Mesenchymal stem cell (in vitro differentiated cells and primary cell): ENCODE measurements at regions not wholly inside any gene's neighbourhood (a gene's known extent, or its start where the extent isn't known, plus 50 kb on each side); places are given as distances from the start of the nearest gene placed in this dataset.

Experiments used
- DNase-seq: peaks from one replicate; pipeline ENCODE4 v3.0.0-alpha.2; 2013
- H2AFZ ChIP-seq: one replicate; pipeline ENCODE4 v1.6.1; 2013; ENCODE audit warnings: low read depth, mild to moderate bottlenecking, control low read depth, inconsistent platforms, low read length, moderate library complexity
- H2AK5ac ChIP-seq: 2 replicates; pipeline ENCODE4 v1.6.1; 2013; ENCODE audit warnings: low read length, moderate library complexity, mild to moderate bottlenecking, inconsistent platforms; ENCODE audit not compliant: severe bottlenecking
- H2BK120ac ChIP-seq: one replicate; pipeline ENCODE4 v1.6.1; 2013; ENCODE audit warnings: low read depth, mild to moderate bottlenecking, inconsistent platforms, low read length, moderate library complexity
- H2BK12ac ChIP-seq, 2 experiments: one replicate each; pipeline ENCODE4 v1.6.1; 2013; ENCODE audit warnings: inconsistent platforms in 2 of 2, low read length in 2 of 2, mild to moderate bottlenecking in 2 of 2, moderate library complexity in 2 of 2, control low read depth in 1 of 2
- H2BK15ac ChIP-seq: one replicate; pipeline ENCODE4 v1.6.1; 2013; ENCODE audit warnings: mild to moderate bottlenecking, low read depth, inconsistent platforms; ENCODE audit not compliant: poor library complexity, severe bottlenecking
- H2BK5ac ChIP-seq: 2 replicates; pipeline ENCODE4 v1.6.1; 2013; ENCODE audit warnings: low read depth, mild to moderate bottlenecking, low read length, control low read depth, inconsistent platforms; ENCODE audit not compliant: poor library complexity, severe bottlenecking
- H3K14ac ChIP-seq, 2 experiments: one replicate each; pipeline ENCODE4 v1.6.1; 2013; ENCODE audit warnings: inconsistent platforms in 2 of 2, low read length in 2 of 2, control low read depth in 1 of 2, mild to moderate bottlenecking in 1 of 2, moderate library complexity in 1 of 2
- H3K18ac ChIP-seq, 2 experiments: one replicate each; pipeline ENCODE4 v1.6.1; 2013; ENCODE audit warnings: inconsistent platforms in 2 of 2, low read length in 2 of 2, control low read depth in 1 of 2, low read depth in 1 of 2, mild to moderate bottlenecking in 1 of 2
- H3K23ac ChIP-seq, 2 experiments: one replicate each; pipeline ENCODE4 v1.6.1; 2013; ENCODE audit warnings: inconsistent platforms in 2 of 2, low read length in 2 of 2, mild to moderate bottlenecking in 2 of 2, moderate library complexity in 2 of 2, control low read depth in 1 of 2
- H3K27ac ChIP-seq: 2 replicates; pipeline ENCODE4 v1.5.1; 2013; ENCODE audit warnings: mild to moderate bottlenecking, moderate library complexity, low read length, control low read depth, inconsistent platforms; ENCODE audit not compliant: poor library complexity, severe bottlenecking
- H3K27me3 ChIP-seq, 2 experiments: 2 replicates each; pipeline versions ENCODE4 v1.6.1 to v1.7.0; 2013; ENCODE audit warnings: low read length in 2 of 2, mild to moderate bottlenecking in 2 of 2, moderate library complexity in 2 of 2, control low read depth in 1 of 2, inconsistent platforms in 1 of 2; ENCODE audit not compliant: control insufficient read depth in 1 of 2, insufficient read depth in 1 of 2
- H3K36me3 ChIP-seq, 2 experiments: 2 replicates each; pipeline versions ENCODE4 v1.6.1 to v1.7.0; 2013; ENCODE audit warnings: low read length in 2 of 2, control low read depth in 1 of 2, inconsistent platforms in 1 of 2, low read depth in 1 of 2, mild to moderate bottlenecking in 1 of 2; ENCODE audit not compliant: insufficient read depth in 2 of 2, control insufficient read depth in 1 of 2
- H3K4ac ChIP-seq, 2 experiments: one replicate each; pipeline ENCODE4 v1.6.1; 2013; ENCODE audit warnings: inconsistent platforms in 2 of 2, low read length in 2 of 2, mild to moderate bottlenecking in 2 of 2, moderate library complexity in 2 of 2, control low read depth in 1 of 2, low read depth in 1 of 2
- H3K4me1 ChIP-seq: 2 replicates; pipeline ENCODE4 v1.6.1; 2013; ENCODE audit warnings: low read depth, low read length, control low read depth; ENCODE audit not compliant: control insufficient read depth, insufficient read depth
- H3K4me2 ChIP-seq: 2 replicates; pipeline ENCODE4 v1.6.1; 2013; ENCODE audit warnings: low read length, mild to moderate bottlenecking, inconsistent platforms; ENCODE audit not compliant: poor library complexity, severe bottlenecking
- H3K4me3 ChIP-seq, 2 experiments: 2 replicates each; pipeline versions ENCODE4 v1.5.1 to v1.7.0; 2013; ENCODE audit warnings: low read length in 2 of 2, mild to moderate bottlenecking in 2 of 2, control low read depth in 1 of 2, low read depth in 1 of 2; ENCODE audit not compliant: insufficient read depth in 1 of 2
- H3K79me1 ChIP-seq: replicated peaks from 2 replicates; pipeline ENCODE4 v1.6.1; 2013; ENCODE audit warnings: mild to moderate bottlenecking, control low read depth, low read length, inconsistent platforms; ENCODE audit not compliant: poor library complexity, severe bottlenecking
- H3K9ac ChIP-seq: 2 replicates; pipeline ENCODE4 v1.7.0; 2013; ENCODE audit warnings: mild to moderate bottlenecking, low read length, moderate library complexity
- H3K9me3 ChIP-seq: 2 replicates; pipeline ENCODE4 v1.7.0; 2013; ENCODE audit warnings: mild to moderate bottlenecking, low read length; ENCODE audit not compliant: control insufficient read depth
- H4K8ac ChIP-seq: one replicate; pipeline ENCODE4 v1.6.1; 2013; ENCODE audit warnings: inconsistent platforms, mild to moderate bottlenecking, low read length, moderate library complexity
- H4K91ac ChIP-seq: one replicate; pipeline ENCODE4 v1.6.1; 2013; ENCODE audit warnings: mild to moderate bottlenecking, low read length, inconsistent platforms
- WGBS: methylation state at CpG from one replicate; pipeline ENCODE4 v1.1.7; 2013; ENCODE audit warnings: mixed read lengths; 5-methylcytosine and 5-hydroxymethylcytosine counted together

DNA sequence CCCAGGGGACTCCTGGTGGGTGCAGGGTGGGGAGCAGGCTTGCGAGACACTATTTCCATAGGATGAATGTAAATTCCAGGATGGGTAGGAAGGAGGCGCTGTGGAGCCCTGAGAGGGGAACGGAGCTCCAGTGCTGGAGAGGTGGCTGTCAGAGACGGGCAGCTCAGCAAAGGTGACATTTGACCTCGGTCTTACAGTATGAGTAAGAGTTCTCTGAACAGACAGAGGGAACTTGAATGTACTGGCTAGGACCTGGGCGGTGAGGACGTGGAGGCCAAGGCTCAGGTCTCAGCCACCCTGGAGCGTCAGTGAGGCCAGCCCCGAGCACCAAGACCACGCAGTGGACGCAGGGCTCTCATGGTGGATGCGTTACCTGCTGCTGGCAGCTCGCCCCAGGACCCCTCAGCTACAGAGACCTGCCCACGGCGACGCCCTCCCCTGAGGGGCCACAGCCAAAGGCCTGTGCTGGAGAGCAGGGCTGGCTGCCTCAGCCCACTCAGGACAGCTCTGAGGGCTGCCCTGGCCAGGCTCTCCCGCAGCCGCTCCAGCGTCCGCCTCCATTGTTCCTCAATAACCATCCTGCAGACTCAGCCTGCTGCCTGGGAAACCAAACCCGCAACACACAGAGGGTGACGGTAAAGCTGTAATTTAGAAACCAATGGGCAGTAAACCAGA, 65.9 kb upstream of the TNRC6C start:
- no peak overlapping the region for H3K27ac ChIP-seq
- no peak overlapping the region for H4K91ac ChIP-seq
- no peak overlapping the region for H4K8ac ChIP-seq
- H3K23ac ChIP-seq, result no peak overlapping the region
- peaks cover 44 to 53% of the 10 kb centered on the region in 2 experiments for H3K27me3 ChIP-seq
- H2BK15ac ChIP-seq, result no peak overlapping the region
- H3K18ac ChIP-seq, result no peak overlapping the region
- no peak overlapping the region for H2BK120ac ChIP-seq
- H2BK12ac ChIP-seq, result no peak overlapping the region
- no peak overlapping the region for H3K14ac ChIP-seq
- no peak overlapping the region for H2AFZ ChIP-seq
- H2BK5ac ChIP-seq, result no peak overlapping the region
- no peaks in the 10 kb centered on the region for H3K36me3 ChIP-seq
- 75% methylated on average over 22 of the region's 22 CpGs for WGBS
- no peaks in the 10 kb centered on the region for H3K79me1 ChIP-seq
- H3K9me3 ChIP-seq, result no peaks in the 10 kb centered on the region
- H3K4me2 ChIP-seq, result no peak overlapping the region
- H3K4me1 ChIP-seq, result peaks cover 5% of the 10 kb centered on the region
- no peak overlapping the region for H3K4me3 ChIP-seq
- DNase-seq, result peak; percentile 13
- H3K4ac ChIP-seq, result no peak overlapping the region
- H2AK5ac ChIP-seq, result no peak overlapping the region
- no peak overlapping the region for H3K9ac ChIP-seq

- H4K91ac ChIP-seq, result no peak overlapping the region
- no peak overlapping the region for H2AFZ ChIP-seq
- H3K14ac ChIP-seq, result no peak overlapping the region
- H3K4me1 ChIP-seq, result no peaks in the 10 kb centered on the region
- no peak overlapping the region for H3K23ac ChIP-seq
- no peak overlapping the region for H3K4me2 ChIP-seq
- no peak overlapping the region for H3K18ac ChIP-seq
- no peak overlapping the region for H3K4ac ChIP-seq
- no peak overlapping the region for H3K4me3 ChIP-seq
- H3K9me3 ChIP-seq, result no peaks in the 10 kb centered on the region
- no peak overlapping the region for H2AK5ac ChIP-seq
- no peak for DNase-seq
- no peak overlapping the region for H2BK15ac ChIP-seq
- H2BK120ac ChIP-seq, result no peak overlapping the region
- H3K9ac ChIP-seq, result no peak overlapping the region
- H4K8ac ChIP-seq, result no peak overlapping the region
- H2BK12ac ChIP-seq, result no peak overlapping the region
- no peaks in the 10 kb centered on the region for H3K79me1 ChIP-seq
- no peak overlapping the region for H2BK5ac ChIP-seq
- H3K36me3 ChIP-seq, result no peaks in the 10 kb centered on the region
- H3K27me3 ChIP-seq, result peaks cover 46 to 61% of the 10 kb centered on the region in 2 experiments
- 95% methylated on average over 18 of the region's 23 CpGs for WGBS
- no peak overlapping the region for H3K27ac ChIP-seq
These were observed 65.1 kb upstream of the TNRC6C start for GRCh38 chr17:77893144-77894044.

DNA sequence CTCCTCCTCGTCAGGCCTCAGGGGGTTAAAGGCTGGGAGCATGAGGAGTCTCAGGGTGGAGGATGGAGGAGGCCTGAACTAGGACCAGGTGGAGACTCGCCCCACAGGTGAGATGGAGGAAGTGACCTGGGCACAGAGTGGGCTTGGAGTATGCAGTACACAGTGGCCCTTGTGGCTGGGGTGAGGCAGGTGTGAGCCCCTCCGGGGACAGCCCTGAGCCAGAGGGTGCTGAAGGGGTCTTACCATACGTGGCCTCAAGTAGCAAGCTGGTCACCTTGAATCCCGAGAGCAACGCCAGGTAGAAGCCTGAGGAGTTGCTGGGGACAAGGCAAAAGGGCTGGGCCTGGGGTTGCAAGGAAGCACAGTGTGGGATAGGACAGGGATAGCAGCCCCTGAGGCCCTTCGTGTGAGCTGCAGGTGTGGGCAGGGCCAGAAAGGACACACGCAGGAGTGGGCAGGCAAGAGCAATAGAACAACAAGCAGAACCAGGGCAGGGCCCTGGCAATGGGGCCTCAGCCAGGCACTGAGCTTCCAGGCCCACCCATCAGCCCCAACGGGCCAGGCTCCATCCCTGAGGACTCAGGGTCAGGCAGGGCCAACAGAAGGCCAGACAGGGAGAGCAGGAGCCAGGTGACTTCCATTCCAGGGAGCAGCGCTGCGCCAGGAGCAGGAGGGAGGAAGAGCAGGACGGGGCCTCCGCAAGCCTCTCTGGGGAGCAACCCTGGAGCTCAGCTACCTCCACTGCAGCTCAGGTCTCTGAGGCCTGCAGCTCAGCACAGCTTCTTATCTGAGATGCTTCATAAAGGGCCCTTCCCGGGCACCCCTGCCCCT, 64.2 kb upstream of the TNRC6C start:
- no peak overlapping the region for H2BK120ac ChIP-seq
- H3K4me3 ChIP-seq, result no peak overlapping the region
- H3K36me3 ChIP-seq, result no peaks in the 10 kb centered on the region
- H3K14ac ChIP-seq, result no peak overlapping the region
- no peak overlapping the region for H2AK5ac ChIP-seq
- no peak overlapping the region for H3K9ac ChIP-seq
- no peak overlapping the region for H2BK12ac ChIP-seq
- no peak overlapping the region for H3K18ac ChIP-seq
- H3K23ac ChIP-seq, result no peak overlapping the region
- no peak overlapping the region for H2BK5ac ChIP-seq
- H3K79me1 ChIP-seq, result no peaks in the 10 kb centered on the region
- H2BK15ac ChIP-seq, result no peak overlapping the region
- 91% methylated on average over 13 of the region's 14 CpGs for WGBS
- no peaks in the 10 kb centered on the region for H3K9me3 ChIP-seq
- H3K4ac ChIP-seq, result no peak overlapping the region
- no peak overlapping the region for H3K4me2 ChIP-seq
- H2AFZ ChIP-seq, result no peak overlapping the region
- H4K91ac ChIP-seq, result no peak overlapping the region
- no peak for DNase-seq
- no peak overlapping the region for H3K27ac ChIP-seq
- H3K27me3 ChIP-seq, result peaks cover 49 to 64% of the 10 kb centered on the region in 2 experiments
- no peaks in the 10 kb centered on the region for H3K4me1 ChIP-seq
- H4K8ac ChIP-seq, result no peak overlapping the region
